ENCODE measurements at regions not wholly inside any gene's neighbourhood (a gene's known extent, or its start where the extent isn't known, plus 50 kb on each side); places are given as distances from the start of the nearest gene placed in this dataset.

DNA sequence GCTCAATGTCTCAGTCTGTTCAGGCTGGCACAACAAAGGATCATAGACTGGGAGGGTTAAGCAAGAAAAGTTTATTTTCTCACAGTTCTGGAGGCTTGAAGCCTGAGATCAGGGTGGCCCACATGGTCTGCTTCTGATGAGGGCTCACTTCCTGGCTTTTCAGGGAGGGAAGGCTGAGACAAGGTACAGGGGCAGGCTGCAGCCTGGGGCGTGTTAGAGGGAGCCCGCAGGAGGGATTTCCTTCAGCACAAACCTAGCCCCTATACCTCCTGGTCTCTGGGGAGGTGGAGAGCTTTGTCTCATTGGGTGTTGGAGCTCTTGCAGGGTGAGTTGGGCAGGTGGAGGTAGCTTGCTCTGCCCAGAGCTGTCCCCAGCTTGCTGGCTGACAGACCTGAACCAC is 81.1 kb upstream of the GPR6 start:
- TF ChIP-seq, protein P1, sequence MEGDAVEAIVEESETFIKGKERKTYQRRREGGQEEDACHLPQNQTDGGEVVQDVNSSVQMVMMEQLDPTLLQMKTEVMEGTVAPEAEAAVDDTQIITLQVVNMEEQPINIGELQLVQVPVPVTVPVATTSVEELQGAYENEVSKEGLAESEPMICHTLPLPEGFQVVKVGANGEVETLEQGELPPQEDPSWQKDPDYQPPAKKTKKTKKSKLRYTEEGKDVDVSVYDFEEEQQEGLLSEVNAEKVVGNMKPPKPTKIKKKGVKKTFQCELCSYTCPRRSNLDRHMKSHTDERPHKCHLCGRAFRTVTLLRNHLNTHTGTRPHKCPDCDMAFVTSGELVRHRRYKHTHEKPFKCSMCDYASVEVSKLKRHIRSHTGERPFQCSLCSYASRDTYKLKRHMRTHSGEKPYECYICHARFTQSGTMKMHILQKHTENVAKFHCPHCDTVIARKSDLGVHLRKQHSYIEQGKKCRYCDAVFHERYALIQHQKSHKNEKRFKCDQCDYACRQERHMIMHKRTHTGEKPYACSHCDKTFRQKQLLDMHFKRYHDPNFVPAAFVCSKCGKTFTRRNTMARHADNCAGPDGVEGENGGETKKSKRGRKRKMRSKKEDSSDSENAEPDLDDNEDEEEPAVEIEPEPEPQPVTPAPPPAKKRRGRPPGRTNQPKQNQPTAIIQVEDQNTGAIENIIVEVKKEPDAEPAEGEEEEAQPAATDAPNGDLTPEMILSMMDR (IDR thresholded peaks at IDR 0.05 in 8 of 11, conservative IDR thresholded peaks at IDR 0.05 in 3 of 11) = no peak
- no peak for TF ChIP-seq POLR2A (IDR thresholded peaks at IDR 0.05)

Data from spleen (tissue), 7 donors.